Chondrocyte (in vitro differentiated cells): ENCODE measurements at regions not wholly inside any gene's neighbourhood (a gene's known extent, or its start where the extent isn't known, plus 50 kb on each side); places are given as distances from the start of the nearest gene placed in this dataset.

Experiments
- DNase-seq: peaks from one replicate; pipeline ENCODE4 v3.0.0; 2021; ENCODE audit warnings: mixed read lengths, low spot score
- H3K27ac Mint-ChIP-seq: one replicate; pipeline ENCODE4 v1.8.0; 2021; ENCODE audit warnings: mild to moderate bottlenecking, moderate library complexity, mixed read lengths; ENCODE audit not compliant: unreplicated experiment
- H3K27me3 Mint-ChIP-seq: 2 replicates; pipeline ENCODE4 v1.8.0; 2021; ENCODE audit warnings: low read depth, mixed read lengths
- H3K36me3 Mint-ChIP-seq: 2 replicates; pipeline ENCODE4 v1.8.0; 2021; ENCODE audit warnings: low read depth, mixed read lengths
- H3K4me1 Mint-ChIP-seq: 2 replicates; pipeline ENCODE4 v1.8.0; 2021; ENCODE audit warnings: low read depth, mild to moderate bottlenecking, mixed read lengths
- H3K4me3 Mint-ChIP-seq: one replicate; pipeline ENCODE4 v1.8.0; 2021; ENCODE audit warnings: mild to moderate bottlenecking, moderate library complexity, mixed read lengths; ENCODE audit not compliant: unreplicated experiment
- H3K9me3 Mint-ChIP-seq: 2 replicates; pipeline ENCODE4 v1.8.0; 2021; ENCODE audit warnings: low read depth, mixed read lengths
- CTCF ChIP-seq: fragments of 200-600 bp; sonication (generic); IDR thresholded peaks from 2 replicates; pipeline ENCODE4 v1.5.0; 2021; ENCODE audit warnings: antibody characterized with exemption, mild to moderate bottlenecking, moderate library complexity

- Mint-ChIP-seq H3K9me3 (peaks cover 2% of the 10 kb centered on the region), H3K36me3 (no peaks in the 10 kb centered on the region), H3K4me3 (no peak overlapping the region), H3K4me1 (peaks cover 12% of the 10 kb centered on the region), H3K27ac (no peak overlapping the region), H3K27me3 (peaks cover 3% of the 10 kb centered on the region)
- no peak for TF ChIP-seq CTCF
- no peak for DNase-seq
Observed at GRCh38 chr6:170463101-170463721, 89.9 kb downstream of the PSMB1 start.

- no peak for TF ChIP-seq CTCF
- Mint-ChIP-seq H3K4me1 (peaks cover 12% of the 10 kb centered on the region), H3K9me3 (peaks cover 2% of the 10 kb centered on the region), H3K27ac (no peak overlapping the region), H3K27me3 (peaks cover 3% of the 10 kb centered on the region), H3K36me3 (no peaks in the 10 kb centered on the region), H3K4me3 (no peak overlapping the region)
- no peak for DNase-seq
Observed at GRCh38 chr6:170462366-170463020, 90.6 kb downstream of the PSMB1 start.

- Mint-ChIP-seq H3K27me3 (peaks cover 3% of the 10 kb centered on the region), H3K27ac (no peak overlapping the region), H3K4me3 (no peak overlapping the region), H3K4me1 (peaks cover 14% of the 10 kb centered on the region), H3K36me3 (no peaks in the 10 kb centered on the region), H3K9me3 (peaks cover 2% of the 10 kb centered on the region)
- no peak for TF ChIP-seq CTCF
- DNase-seq: no peak
Observed at GRCh38 chr6:170461556-170462365, 91.3 kb downstream of the PSMB1 start.

- peaks cover 14% of the 10 kb centered on the region for H3K4me1 Mint-ChIP-seq
- TF ChIP-seq CTCF: no peak
- no peak overlapping the region for H3K4me3 Mint-ChIP-seq
- DNase-seq: no peak
- no peak overlapping the region for H3K27ac Mint-ChIP-seq
- H3K9me3 Mint-ChIP-seq: peaks cover 2% of the 10 kb centered on the region
- no peaks in the 10 kb centered on the region for H3K36me3 Mint-ChIP-seq
- H3K27me3 Mint-ChIP-seq: peaks cover 3% of the 10 kb centered on the region
Observed at GRCh38 chr6:170461111-170461510, 92.0 kb downstream of the PSMB1 start.

GRCh38 chr6:170460641-170461040, 92.5 kb downstream of the PSMB1 start:
- TF ChIP-seq CTCF: no peak
- H3K4me1 Mint-ChIP-seq: peaks cover 14% of the 10 kb centered on the region
- no peak overlapping the region for H3K27ac Mint-ChIP-seq
- no peaks in the 10 kb centered on the region for H3K36me3 Mint-ChIP-seq
- DNase-seq: no peak
- peaks cover 3% of the 10 kb centered on the region for H3K27me3 Mint-ChIP-seq
- H3K4me3 Mint-ChIP-seq: no peak overlapping the region
- H3K9me3 Mint-ChIP-seq: no peaks in the 10 kb centered on the region
